ENCODE measurements at regions not wholly inside any gene's neighbourhood (a gene's known extent, or its start where the extent isn't known, plus 50 kb on each side); places are given as distances from the start of the nearest gene placed in this dataset.
"Not testable (repeated sequence)": the region's sequence is repeated elsewhere in the genome, so short reads cannot be mapped to it uniquely, and the experiment has no call there.

DNA sequence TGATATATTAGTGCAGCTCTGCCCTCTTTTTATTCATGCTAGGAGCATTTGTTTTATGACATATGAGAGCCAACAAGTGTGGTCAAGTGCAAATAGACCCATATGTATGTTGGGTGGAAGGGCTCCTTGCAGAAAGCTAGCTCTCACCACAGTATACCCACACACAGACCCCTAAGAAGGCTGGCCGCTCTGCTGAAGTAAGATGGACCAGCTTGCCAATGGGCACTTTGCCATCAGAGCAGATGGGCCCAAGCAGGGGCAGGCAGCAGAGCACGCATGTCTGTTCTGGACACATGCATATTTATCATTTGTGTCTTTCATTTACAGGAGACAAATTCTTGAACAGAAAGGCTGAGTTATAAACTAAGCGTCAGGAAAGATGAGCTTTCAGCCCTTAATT, 187.5 kb upstream of the DTNA start:
- H3K36me3 ChIP-seq (ENCODE audit: low read depth): no peaks in the 10 kb centered on the region
- DNase-seq (ENCODE audit: low spot score): no peak
- no peak overlapping the region for H3K27ac ChIP-seq (ENCODE audit: poor library complexity, severe bottlenecking)
- ATAC-seq (ENCODE audit: low read depth): no peak
- no peaks in the 10 kb centered on the region for H3K9me3 ChIP-seq (ENCODE audit: severe bottlenecking)
- H3K4me1 ChIP-seq (ENCODE audit: insufficient read depth, poor library complexity, severe bottlenecking): no peaks in the 10 kb centered on the region
- peaks cover 9% of the 10 kb centered on the region for H3K27me3 ChIP-seq (ENCODE audit: insufficient read depth, poor library complexity, severe bottlenecking)
- TF ChIP-seq, protein P1, sequence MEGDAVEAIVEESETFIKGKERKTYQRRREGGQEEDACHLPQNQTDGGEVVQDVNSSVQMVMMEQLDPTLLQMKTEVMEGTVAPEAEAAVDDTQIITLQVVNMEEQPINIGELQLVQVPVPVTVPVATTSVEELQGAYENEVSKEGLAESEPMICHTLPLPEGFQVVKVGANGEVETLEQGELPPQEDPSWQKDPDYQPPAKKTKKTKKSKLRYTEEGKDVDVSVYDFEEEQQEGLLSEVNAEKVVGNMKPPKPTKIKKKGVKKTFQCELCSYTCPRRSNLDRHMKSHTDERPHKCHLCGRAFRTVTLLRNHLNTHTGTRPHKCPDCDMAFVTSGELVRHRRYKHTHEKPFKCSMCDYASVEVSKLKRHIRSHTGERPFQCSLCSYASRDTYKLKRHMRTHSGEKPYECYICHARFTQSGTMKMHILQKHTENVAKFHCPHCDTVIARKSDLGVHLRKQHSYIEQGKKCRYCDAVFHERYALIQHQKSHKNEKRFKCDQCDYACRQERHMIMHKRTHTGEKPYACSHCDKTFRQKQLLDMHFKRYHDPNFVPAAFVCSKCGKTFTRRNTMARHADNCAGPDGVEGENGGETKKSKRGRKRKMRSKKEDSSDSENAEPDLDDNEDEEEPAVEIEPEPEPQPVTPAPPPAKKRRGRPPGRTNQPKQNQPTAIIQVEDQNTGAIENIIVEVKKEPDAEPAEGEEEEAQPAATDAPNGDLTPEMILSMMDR (IDR thresholded peaks at IDR 0.05; ENCODE audit: poor library complexity, severe bottlenecking): no peak
- no peak overlapping the region for H3K4me3 ChIP-seq (ENCODE audit: severe bottlenecking)

DNA sequence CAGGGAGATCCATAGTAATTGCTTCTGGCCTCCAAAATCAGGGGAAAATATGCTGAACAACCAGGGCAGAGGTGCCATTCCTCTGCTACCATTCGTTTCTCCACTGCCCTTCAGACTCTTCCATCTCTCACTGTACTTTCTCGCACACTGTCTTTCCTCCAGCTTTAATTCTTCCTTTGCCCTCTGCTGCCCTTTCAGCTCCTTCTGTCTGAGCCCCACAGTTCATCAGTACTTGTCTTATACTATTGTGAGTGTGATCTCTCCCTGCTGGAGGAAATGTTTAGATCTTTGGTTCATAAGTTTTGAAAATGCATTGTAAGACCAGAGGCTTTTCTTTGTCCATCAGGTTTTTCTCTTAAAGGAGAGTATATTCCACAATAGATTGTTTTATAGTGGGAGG, 184.9 kb upstream of the DTNA start:
- no peaks in the 10 kb centered on the region for H3K36me3 ChIP-seq (ENCODE audit: low read depth)
- H3K4me1 ChIP-seq (ENCODE audit: insufficient read depth, poor library complexity, severe bottlenecking): no peaks in the 10 kb centered on the region
- H3K9me3 ChIP-seq (ENCODE audit: severe bottlenecking): no peaks in the 10 kb centered on the region
- DNase-seq (ENCODE audit: low spot score) (no peak), ATAC-seq (ENCODE audit: low read depth) (no peak)
- TF ChIP-seq, protein P1 (IDR thresholded peaks at IDR 0.05; ENCODE audit: poor library complexity, severe bottlenecking): no peak
- peaks cover 9% of the 10 kb centered on the region for H3K27me3 ChIP-seq (ENCODE audit: insufficient read depth, poor library complexity, severe bottlenecking)
- no peak overlapping the region for H3K4me3 ChIP-seq (ENCODE audit: severe bottlenecking)
- no peak overlapping the region for H3K27ac ChIP-seq (ENCODE audit: poor library complexity, severe bottlenecking)

DNA sequence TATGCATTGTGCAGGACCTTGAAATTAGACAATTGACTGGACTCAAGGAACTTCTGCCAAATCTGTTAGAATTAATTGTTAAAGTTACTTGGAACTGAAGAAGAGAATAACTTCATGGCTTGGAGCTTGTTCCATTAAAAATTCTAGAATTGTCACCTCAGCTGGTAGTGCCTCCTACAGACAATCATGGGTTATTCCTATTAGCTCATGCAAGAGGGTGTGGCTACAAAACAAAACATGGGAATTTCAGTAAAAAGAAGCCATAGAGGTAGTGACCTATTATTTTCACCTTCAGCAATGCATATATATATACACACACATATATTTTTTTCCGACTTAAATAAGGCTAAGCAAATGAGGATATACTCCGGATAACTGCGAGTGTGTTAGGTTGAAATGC, 181.9 kb upstream of the DTNA start:
- peaks cover 9% of the 10 kb centered on the region for H3K27me3 ChIP-seq (ENCODE audit: insufficient read depth, poor library complexity, severe bottlenecking)
- H3K27ac ChIP-seq (ENCODE audit: poor library complexity, severe bottlenecking): no peak overlapping the region
- TF ChIP-seq, protein P1 (IDR thresholded peaks at IDR 0.05; ENCODE audit: poor library complexity, severe bottlenecking): no peak
- DNase-seq (ENCODE audit: low spot score): no peak
- H3K4me1 ChIP-seq (ENCODE audit: insufficient read depth, poor library complexity, severe bottlenecking): no peaks in the 10 kb centered on the region
- H3K36me3 ChIP-seq (ENCODE audit: low read depth): no peaks in the 10 kb centered on the region
- H3K9me3 ChIP-seq (ENCODE audit: severe bottlenecking): no peaks in the 10 kb centered on the region
- ATAC-seq (ENCODE audit: low read depth): no peak
- H3K4me3 ChIP-seq (ENCODE audit: severe bottlenecking): no peak overlapping the region

DNA sequence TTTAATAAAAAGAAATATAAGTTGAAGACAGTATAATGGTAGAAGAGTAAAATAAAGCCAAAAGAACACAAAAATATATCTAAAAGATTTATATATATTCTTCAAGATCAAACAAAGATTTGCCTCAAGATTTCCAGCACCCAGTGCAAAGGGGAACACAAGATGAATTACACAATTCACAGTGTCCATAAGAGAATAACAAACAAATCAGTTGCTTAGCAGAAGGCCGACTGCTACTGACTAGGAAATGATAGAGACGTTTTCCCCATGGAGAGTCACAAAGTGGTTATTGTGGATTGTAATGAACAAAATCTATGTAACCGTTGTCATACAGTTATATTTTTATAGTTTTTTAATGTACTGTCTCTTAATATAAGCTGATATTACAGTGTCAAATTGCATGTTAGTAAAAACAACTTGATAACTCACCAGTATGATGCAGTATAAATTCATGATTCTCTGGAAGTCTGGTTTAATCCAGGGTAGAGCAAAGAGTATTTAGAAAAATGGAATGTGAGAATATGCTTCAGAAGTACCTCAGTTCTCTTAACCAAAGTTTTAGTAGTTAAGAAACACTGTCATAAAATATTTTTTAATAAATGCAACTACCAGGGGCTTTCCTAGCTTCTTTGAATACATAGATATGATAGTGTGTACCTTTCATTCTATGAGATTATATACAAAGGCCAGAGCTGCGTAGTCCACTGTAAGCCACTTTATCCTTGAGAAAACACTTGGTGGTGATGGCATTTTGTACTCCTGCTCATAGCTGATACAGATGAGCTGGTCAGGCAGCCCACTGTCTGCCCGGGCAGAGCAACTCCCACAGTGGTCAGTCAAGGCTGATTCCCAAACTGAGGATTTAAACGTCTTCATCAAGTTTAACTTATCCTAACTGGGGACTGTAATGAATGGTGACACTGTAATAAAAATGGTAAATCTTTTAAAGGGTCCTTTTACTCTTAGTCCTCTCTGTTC, 180.5 kb upstream of the DTNA start:
- no peaks in the 10 kb centered on the region for H3K9me3 ChIP-seq (ENCODE audit: severe bottlenecking)
- no peaks in the 10 kb centered on the region for H3K36me3 ChIP-seq (ENCODE audit: low read depth)
- DNase-seq (ENCODE audit: low spot score): no peak
- H3K4me1 ChIP-seq (ENCODE audit: insufficient read depth, poor library complexity, severe bottlenecking): no peaks in the 10 kb centered on the region
- H3K27me3 ChIP-seq (ENCODE audit: insufficient read depth, poor library complexity, severe bottlenecking): peaks cover 9% of the 10 kb centered on the region
- TF ChIP-seq, protein P1 (IDR thresholded peaks at IDR 0.05; ENCODE audit: poor library complexity, severe bottlenecking): no peak
- H3K4me3 ChIP-seq (ENCODE audit: severe bottlenecking): no peak overlapping the region
- ATAC-seq (ENCODE audit: low read depth): no peak
- H3K27ac ChIP-seq (ENCODE audit: poor library complexity, severe bottlenecking): no peak overlapping the region

DNA sequence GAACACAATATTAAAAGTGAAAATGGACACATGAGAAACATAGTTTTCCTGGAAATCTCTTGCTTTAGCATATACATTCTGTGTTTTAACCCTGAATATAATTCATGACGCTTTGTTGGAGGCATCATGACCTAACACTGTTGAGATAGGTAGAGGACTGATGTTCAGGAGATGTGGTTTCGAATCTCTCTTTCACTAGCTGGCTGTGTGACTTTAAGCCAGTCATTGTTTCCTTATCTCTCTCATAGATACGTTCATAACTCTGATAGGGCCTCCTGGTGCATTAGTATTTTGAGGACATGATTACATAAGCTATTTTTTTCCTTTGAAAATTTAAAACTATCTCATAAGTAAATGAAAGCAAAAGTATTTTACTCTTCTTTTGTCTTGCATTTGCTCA, 179.0 kb upstream of the DTNA start:
- H3K27me3 ChIP-seq (ENCODE audit: insufficient read depth, poor library complexity, severe bottlenecking): peaks cover 6% of the 10 kb centered on the region
- no peaks in the 10 kb centered on the region for H3K36me3 ChIP-seq (ENCODE audit: low read depth)
- TF ChIP-seq, protein P1 (IDR thresholded peaks at IDR 0.05; ENCODE audit: poor library complexity, severe bottlenecking): no peak
- DNase-seq (ENCODE audit: low spot score) (no peak), ATAC-seq (ENCODE audit: low read depth) (no peak)
- H3K4me3 ChIP-seq (ENCODE audit: severe bottlenecking): no peak overlapping the region
- no peaks in the 10 kb centered on the region for H3K9me3 ChIP-seq (ENCODE audit: severe bottlenecking)
- no peak overlapping the region for H3K27ac ChIP-seq (ENCODE audit: poor library complexity, severe bottlenecking)
- no peaks in the 10 kb centered on the region for H3K4me1 ChIP-seq (ENCODE audit: insufficient read depth, poor library complexity, severe bottlenecking)

DNA sequence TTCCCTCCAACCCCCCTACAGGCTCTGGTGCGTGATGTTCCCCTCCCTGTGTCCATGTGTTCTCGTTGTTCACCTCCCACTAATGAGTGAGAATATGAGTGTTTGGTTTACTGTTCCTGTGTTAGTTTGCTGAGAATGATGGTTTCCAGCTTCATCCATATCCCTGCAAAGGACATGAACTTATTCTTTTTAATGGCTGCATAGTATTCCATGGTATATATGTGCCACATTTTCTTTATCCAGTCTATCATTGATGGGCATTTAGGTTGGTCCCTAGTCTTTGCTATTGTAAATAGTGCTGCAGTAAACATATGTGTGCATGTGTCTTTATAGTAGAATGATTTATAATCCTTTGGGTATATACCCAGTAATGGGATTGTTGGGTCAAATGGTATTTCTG, 175.5 kb upstream of the DTNA start:
- not testable (repeated sequence) for H3K4me3 ChIP-seq (ENCODE audit: severe bottlenecking); H3K9me3 ChIP-seq (ENCODE audit: severe bottlenecking); H3K27ac ChIP-seq (ENCODE audit: poor library complexity, severe bottlenecking); DNase-seq (ENCODE audit: low spot score); H3K4me1 ChIP-seq (ENCODE audit: insufficient read depth, poor library complexity, severe bottlenecking); H3K27me3 ChIP-seq (ENCODE audit: insufficient read depth, poor library complexity, severe bottlenecking); H3K36me3 ChIP-seq (ENCODE audit: low read depth); ATAC-seq (ENCODE audit: low read depth)
